DND-41 (cell line): ENCODE measurements at regions not wholly inside any gene's neighbourhood (a gene's known extent, or its start where the extent isn't known, plus 50 kb on each side); places are given as distances from the start of the nearest gene placed in this dataset.
"Not testable (repeated sequence)": the region's sequence is repeated elsewhere in the genome, so short reads cannot be mapped to it uniquely, and the experiment has no call there.

ENCODE experiments used
- ATAC-seq: fragments of 200-7000 bp; cut with Tn5 transposase; 3 replicates; pipeline ENCODE4 v1.9.1; 2021; ENCODE audit warnings: low read depth; ENCODE audit not compliant: insufficient read depth
- DNase-seq: peaks from one replicate; pipeline ENCODE4 v3.0.0-alpha.2; 2020
- H2AFZ ChIP-seq: 2 replicates; pipeline ENCODE4 v1.6.0; 2012; ENCODE audit warnings: low read depth, low read length
- H3K27ac ChIP-seq: 2 replicates; pipeline ENCODE4 v1.5.1; 2012; ENCODE audit warnings: low read length, inconsistent platforms
- H3K27me3 ChIP-seq: fragments of 200-600 bp; sonication (generic); 2 replicates; pipeline ENCODE4 v1.6.0; 2012; ENCODE audit warnings: low read length, mild to moderate bottlenecking, inconsistent platforms; ENCODE audit not compliant: insufficient read depth, poor library complexity
- H3K36me3 ChIP-seq: 2 replicates; pipeline ENCODE4 v1.5.1; 2012; ENCODE audit warnings: low read length, inconsistent platforms; ENCODE audit not compliant: insufficient read depth
- H3K4me1 ChIP-seq: 2 replicates; pipeline ENCODE4 v1.5.1; 2012; ENCODE audit warnings: mild to moderate bottlenecking, low read length; ENCODE audit not compliant: insufficient read depth
- H3K4me2 ChIP-seq: 2 replicates; pipeline ENCODE4 v1.6.0; 2012; ENCODE audit warnings: mild to moderate bottlenecking, moderate library complexity, low read length, inconsistent platforms; ENCODE audit not compliant: insufficient read depth
- H3K4me3 ChIP-seq, 2 experiments: fragments of 200-600 bp in 1 of 2; shearing (Covaris generic) in 1 of 2; 2 replicates each; pipeline ENCODE4 v1.5.1; 2012 to 2016; ENCODE audit warnings: inconsistent platforms in 2 of 2, low read length in 2 of 2, mild to moderate bottlenecking in 2 of 2, low read depth in 1 of 2, moderate library complexity in 1 of 2
- H3K79me2 ChIP-seq: 2 replicates; pipeline ENCODE4 v1.6.0; 2012; ENCODE audit warnings: low read length, inconsistent platforms; ENCODE audit not compliant: insufficient read depth
- H3K9ac ChIP-seq: 2 replicates; pipeline ENCODE4 v1.6.0; 2012; ENCODE audit warnings: low read depth, mild to moderate bottlenecking, inconsistent platforms, low read length, moderate library complexity
- H3K9me3 ChIP-seq: 2 replicates; pipeline ENCODE4 v1.5.1; 2012; ENCODE audit warnings: low read length, moderate library complexity, mild to moderate bottlenecking, inconsistent platforms; ENCODE audit not compliant: insufficient read depth, severe bottlenecking
- H4K20me1 ChIP-seq: 2 replicates; pipeline ENCODE4 v1.6.0; 2012; ENCODE audit warnings: low read length; ENCODE audit not compliant: insufficient read depth
- CTCF ChIP-seq: IDR thresholded peaks from 2 replicates; pipeline ENCODE4 v1.5.1; 2012; ENCODE audit warnings: borderline replicate concordance, low read length, moderate library complexity, mild to moderate bottlenecking; ENCODE audit not compliant: poor library complexity, severe bottlenecking; ENCODE audit errors: extremely low read depth
- EZH2 ChIP-seq: IDR thresholded peaks from 3 replicates; pipeline ENCODE4 v1.6.1; 2012; ENCODE audit warnings: borderline replicate concordance, low read depth, mild to moderate bottlenecking, moderate library complexity, low read length, inconsistent platforms; ENCODE audit not compliant: severe bottlenecking

GRCh38 chr1:192493584-192493983, 82.0 kb upstream of the RGS1 start:
- H3K27ac ChIP-seq, result no peak overlapping the region
- no peak for TF ChIP-seq CTCF
- TF ChIP-seq EZH2, result no peak

GRCh38 chr1:192496369-192497056, 79.1 kb upstream of the RGS1 start:
- DNase-seq (no peak), ATAC-seq (no peak)
- TF ChIP-seq CTCF (no peak), EZH2 (no peak)
- H3K4me1 ChIP-seq, result peaks cover 5% of the 10 kb centered on the region; the same call in 1 of the 2 replicates
- no peak overlapping the region for H2AFZ ChIP-seq
- H3K36me3 ChIP-seq, result no peaks in the 10 kb centered on the region
- H3K27ac ChIP-seq, result no peak overlapping the region
- H3K4me3 ChIP-seq, result no peak overlapping the region
- H3K9ac ChIP-seq, result no peak overlapping the region
- H3K27me3 ChIP-seq, result no peaks in the 10 kb centered on the region
- no peaks in the 10 kb centered on the region for H4K20me1 ChIP-seq
- no peak overlapping the region for H3K4me2 ChIP-seq
- H3K79me2 ChIP-seq, result no peaks in the 10 kb centered on the region
- no peaks in the 10 kb centered on the region for H3K9me3 ChIP-seq

More at GRCh38 chr1:192493584-192493983, 82.0 kb upstream of the RGS1 start:
- Histone ChIP-seq H3K79me2 (no peaks in the 10 kb centered on the region), H3K36me3 (no peaks in the 10 kb centered on the region), H2AFZ (no peak overlapping the region), H3K9me3 (no peaks in the 10 kb centered on the region), H3K27me3 (no peaks in the 10 kb centered on the region), H3K4me1 (peaks cover 26% of the 10 kb centered on the region), H4K20me1 (no peaks in the 10 kb centered on the region), H3K9ac (no peak overlapping the region), H3K4me2 (no peak overlapping the region), H3K4me3 (no peak overlapping the region)
- DNase-seq (no peak), ATAC-seq (no peak)

GRCh38 chr1:192497214-192497794, 78.3 kb upstream of the RGS1 start:
- no peak overlapping the region for H2AFZ ChIP-seq
- DNase-seq, result no peak

DNA sequence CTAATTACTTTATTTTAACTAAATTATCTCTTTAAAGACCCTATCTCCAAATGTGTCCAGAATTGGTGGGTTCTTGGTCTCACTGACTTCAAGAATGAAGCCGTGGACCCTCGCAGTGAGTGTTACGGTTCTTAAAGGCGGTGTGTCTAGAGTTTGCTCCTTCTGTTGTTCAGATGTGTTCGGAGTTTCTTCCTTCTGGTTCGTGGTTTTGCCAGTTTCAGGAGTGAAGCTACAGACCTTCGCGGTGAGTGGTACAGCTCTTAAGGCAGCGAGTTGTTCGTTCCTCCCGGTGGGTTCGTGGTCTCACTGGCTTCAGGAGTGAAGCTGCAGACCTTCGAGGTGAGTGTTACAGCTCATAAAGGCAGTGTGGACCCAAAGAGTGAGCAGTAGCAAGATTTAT, 77.5 kb upstream of the RGS1 start:
- 0 out of 2 replicates have a peak overlapping the region, but pooled peaks have one; percentile 41 for H3K27ac ChIP-seq

More at GRCh38 chr1:192497214-192497794, 78.3 kb upstream of the RGS1 start:
- H3K9me3 ChIP-seq, result no peaks in the 10 kb centered on the region
- H3K4me2 ChIP-seq, result no peak overlapping the region
- H3K27ac ChIP-seq, result no peak overlapping the region
- H3K79me2 ChIP-seq, result no peaks in the 10 kb centered on the region
- TF ChIP-seq EZH2, result no peak
- TF ChIP-seq CTCF, result no peak
- H3K4me3 ChIP-seq, result no peak overlapping the region
- H3K4me1 ChIP-seq, result peaks cover 5% of the 10 kb centered on the region; the same call in 1 of the 2 replicates
- no peak overlapping the region for H3K9ac ChIP-seq
- no peaks in the 10 kb centered on the region for H4K20me1 ChIP-seq
- H3K27me3 ChIP-seq, result no peaks in the 10 kb centered on the region
- H3K36me3 ChIP-seq, result no peaks in the 10 kb centered on the region
- ATAC-seq, result no peak

GRCh38 chr1:192499061-192499581, 76.5 kb upstream of the RGS1 start:
- not testable (repeated sequence) for H3K36me3 ChIP-seq, H4K20me1 ChIP-seq, H3K4me2 ChIP-seq, H3K4me3 ChIP-seq, H3K9me3 ChIP-seq, H3K27ac ChIP-seq, H2AFZ ChIP-seq, DNase-seq, ATAC-seq, H3K27me3 ChIP-seq, H3K4me1 ChIP-seq, H3K9ac ChIP-seq, H3K79me2 ChIP-seq

More for the DNA sequence above, 77.5 kb upstream of the RGS1 start:
- H3K36me3 ChIP-seq, H3K4me1 ChIP-seq, H3K9me3 ChIP-seq, H3K79me2 ChIP-seq, H3K4me2 ChIP-seq, H4K20me1 ChIP-seq, H3K4me3 ChIP-seq, H3K9ac ChIP-seq, H3K27me3 ChIP-seq, H2AFZ ChIP-seq: not testable (repeated sequence)
- ATAC-seq (peak; percentile 77), DNase-seq (peak; percentile 49)

DNA sequence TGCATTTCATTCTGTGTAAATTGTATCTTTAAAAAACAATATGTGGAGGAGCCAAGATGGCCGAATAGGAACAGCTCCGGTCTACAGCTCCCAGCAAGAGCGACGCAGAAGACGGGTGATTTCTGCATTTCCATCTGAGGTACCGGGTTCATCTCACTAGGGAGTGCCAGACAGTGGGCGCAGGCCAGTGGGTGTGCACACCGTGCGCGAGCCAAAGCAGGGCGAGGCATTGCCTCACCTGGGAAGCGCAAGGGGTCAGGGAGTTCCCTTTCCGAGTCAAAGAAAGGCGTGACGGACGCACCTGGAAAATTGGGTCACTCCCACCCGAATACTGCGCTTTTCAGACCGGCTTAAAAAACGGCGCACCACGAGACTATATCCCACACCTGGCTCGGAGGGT, 75.0 kb upstream of the RGS1 start:
- not testable (repeated sequence) for H3K36me3 ChIP-seq, ATAC-seq, H2AFZ ChIP-seq, H3K4me1 ChIP-seq, H3K4me2 ChIP-seq, H3K27ac ChIP-seq, H3K4me3 ChIP-seq, DNase-seq, H3K9me3 ChIP-seq, H3K79me2 ChIP-seq, H4K20me1 ChIP-seq, H3K9ac ChIP-seq, H3K27me3 ChIP-seq
